Activated T-cell treated with anti-CD3 and anti-CD28 coated beads for 4 hours (primary cell): ENCODE measurements at regions not wholly inside any gene's neighbourhood (a gene's known extent, or its start where the extent isn't known, plus 50 kb on each side); places are given as distances from the start of the nearest gene placed in this dataset.
"Not testable (repeated sequence)": the region's sequence is repeated elsewhere in the genome, so short reads cannot be mapped to it uniquely, and the experiment has no call there.

Source experiments
- DNase-seq: peaks from one replicate; pipeline ENCODE4 v3.0.0-alpha.2; 2020

- DNase-seq = no peak
These were observed 978.1 kb upstream of the CELF2 start for GRCh38 chr10:10039595-10039994.

GRCh38 chr10:10043083-10043482 lies 974.6 kb upstream of the CELF2 start:
- no peak for DNase-seq

GRCh38 chr10:10044922-10045764 lies 972.5 kb upstream of the CELF2 start:
- DNase-seq = no peak

- DNase-seq = no peak
These were observed 972.0 kb upstream of the CELF2 start for GRCh38 chr10:10045765-10046028.

GRCh38 chr10:10047426-10047825 lies 970.2 kb upstream of the CELF2 start:
- no peak for DNase-seq

- no peak for DNase-seq
These were observed 964.6 kb upstream of the CELF2 start for GRCh38 chr10:10053051-10053450.

- DNase-seq = no peak
These were observed 963.2 kb upstream of the CELF2 start for GRCh38 chr10:10054466-10054865.

GRCh38 chr10:10055656-10056442 lies 961.8 kb upstream of the CELF2 start:
- no peak for DNase-seq

GRCh38 chr10:10056961-10057360 lies 960.7 kb upstream of the CELF2 start:
- DNase-seq = no peak

GRCh38 chr10:10067644-10068043 lies 950.0 kb upstream of the CELF2 start:
- no peak for DNase-seq

- DNase-seq = not testable (repeated sequence)
These were observed 942.8 kb upstream of the CELF2 start for GRCh38 chr10:10074847-10075246.

GRCh38 chr10:10078446-10078845 lies 939.2 kb upstream of the CELF2 start:
- no peak for DNase-seq

- no peak for DNase-seq
These were observed 925.1 kb upstream of the CELF2 start for GRCh38 chr10:10092581-10092980.

- DNase-seq = no peak
These were observed 924.7 kb upstream of the CELF2 start for GRCh38 chr10:10093021-10093420.

- no peak for DNase-seq
These were observed 923.0 kb upstream of the CELF2 start for GRCh38 chr10:10094691-10095090.

- no peak for DNase-seq
These were observed 921.4 kb upstream of the CELF2 start for GRCh38 chr10:10096296-10096695.

GRCh38 chr10:10096898-10097297 lies 920.8 kb upstream of the CELF2 start:
- DNase-seq = no peak

GRCh38 chr10:10101106-10101505 lies 916.6 kb upstream of the CELF2 start:
- no peak for DNase-seq

GRCh38 chr10:10110844-10111490 lies 906.7 kb upstream of the CELF2 start:
- DNase-seq = no peak

GRCh38 chr10:10118131-10118530 lies 899.5 kb upstream of the CELF2 start:
- DNase-seq = no peak

GRCh38 chr10:10120671-10121070 lies 897.0 kb upstream of the CELF2 start:
- DNase-seq = no peak

GRCh38 chr10:10125676-10126075 lies 892.0 kb upstream of the CELF2 start:
- DNase-seq = no peak

GRCh38 chr10:10126218-10126617 lies 891.5 kb upstream of the CELF2 start:
- no peak for DNase-seq

GRCh38 chr10:10128387-10128786 lies 889.3 kb upstream of the CELF2 start:
- DNase-seq = no peak
